ENCODE measurements at regions not wholly inside any gene's neighbourhood (a gene's known extent, or its start where the extent isn't known, plus 50 kb on each side); places are given as distances from the start of the nearest gene placed in this dataset.
A peak's percentile ranks its signal among the peaks of the same experiment; 100 is the strongest.

DNA sequence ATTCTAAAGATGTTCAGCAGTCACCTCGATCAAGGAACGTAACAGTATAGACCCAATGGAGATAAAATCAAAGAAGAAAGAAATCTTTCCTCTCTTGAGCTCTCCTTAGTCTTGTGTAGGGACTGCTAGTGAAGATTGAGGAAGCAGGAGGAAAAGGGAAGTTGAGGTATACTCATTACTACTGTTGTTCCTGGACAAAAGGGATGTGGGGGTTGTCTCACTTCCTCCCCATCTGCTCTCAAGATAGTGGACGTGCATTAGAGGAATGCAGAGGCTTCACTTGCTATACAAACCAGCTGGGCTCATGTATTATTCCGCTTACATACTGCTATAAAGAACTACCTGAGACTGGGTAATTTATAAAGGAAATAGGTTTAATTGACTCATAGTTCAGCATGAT lies 208.9 kb upstream of the ARHGEF9 start:
- TF ChIP-seq POLR2A (IDR thresholded peaks at IDR 0.05; ENCODE audit: low read length) (no peak), GATA1 (IDR thresholded peaks at IDR 0.05; ENCODE audit: low read depth, low read length) (no peak)
- no peak for DNase-seq

DNA sequence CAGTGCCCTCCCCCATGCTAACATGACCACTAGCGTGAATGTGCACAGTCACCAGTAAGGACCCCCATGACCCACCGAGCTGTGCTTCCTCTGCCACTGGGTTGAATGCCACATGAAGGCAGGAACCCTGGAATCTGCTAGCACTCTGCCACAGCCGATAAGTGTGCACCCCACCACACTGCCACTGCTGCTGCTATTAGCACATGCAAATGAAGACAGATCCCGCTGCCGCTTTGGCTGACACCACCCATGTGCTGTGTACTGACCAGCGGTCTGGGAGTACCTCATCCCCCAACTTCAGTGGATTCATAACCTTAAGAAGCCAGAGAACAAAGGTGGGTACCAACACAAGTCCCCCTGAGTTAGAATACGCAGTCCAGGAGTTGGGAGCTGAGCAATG lies 200.9 kb upstream of the ARHGEF9 start:
- TF ChIP-seq GATA1 (IDR thresholded peaks at IDR 0.05; ENCODE audit: low read depth, low read length) (no peak), POLR2A (IDR thresholded peaks at IDR 0.05; ENCODE audit: low read length) (no peak)
- DNase-seq, result no peak

DNA sequence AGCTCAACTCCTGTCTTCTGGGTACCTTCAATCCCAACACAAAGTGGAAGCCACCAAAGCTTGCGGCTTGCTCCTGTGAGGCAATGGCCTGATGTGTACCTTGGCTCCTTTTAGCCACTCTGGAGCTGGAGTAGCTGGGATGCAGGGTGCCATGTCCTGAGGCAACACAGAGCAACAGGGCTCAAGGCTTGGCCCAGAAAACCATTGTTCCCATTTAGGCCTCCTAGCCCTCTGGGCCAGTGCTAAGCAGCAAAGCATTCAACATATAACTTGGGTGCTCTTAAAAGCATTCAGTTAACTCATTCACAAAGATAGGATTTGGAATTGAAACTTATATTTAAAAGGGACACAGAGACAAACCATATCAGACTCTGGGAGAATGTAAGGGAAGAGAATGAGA lies 194.5 kb upstream of the ARHGEF9 start:
- DNase-seq, result no peak
- TF ChIP-seq GATA1 (IDR thresholded peaks at IDR 0.05; ENCODE audit: low read depth, low read length), result no peak
- no peak for TF ChIP-seq POLR2A (IDR thresholded peaks at IDR 0.05; ENCODE audit: low read length)

DNA sequence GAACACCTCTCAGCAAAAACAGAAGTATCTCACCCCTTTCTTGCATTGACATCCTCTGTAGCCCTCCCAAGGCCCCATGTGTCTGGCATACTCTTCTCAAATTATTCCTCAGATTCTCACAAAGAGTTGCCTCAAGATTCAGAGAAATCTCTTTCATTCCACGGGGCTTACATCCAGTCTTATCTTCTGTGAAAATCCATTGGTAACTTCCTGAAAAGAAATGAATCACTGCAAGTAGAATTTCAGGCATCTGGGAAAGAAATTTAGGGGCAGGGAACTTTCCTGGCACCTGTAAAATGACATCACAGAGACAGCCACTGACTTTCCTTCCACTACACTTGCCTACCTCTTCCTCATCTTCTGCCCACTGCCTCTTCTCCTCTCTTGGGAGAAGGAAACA lies 182.5 kb upstream of the ARHGEF9 start:
- TF ChIP-seq GATA1 (IDR thresholded peaks at IDR 0.05; ENCODE audit: low read depth, low read length) (no peak), POLR2A (IDR thresholded peaks at IDR 0.05; ENCODE audit: low read length) (no peak)
- no peak for DNase-seq

DNA sequence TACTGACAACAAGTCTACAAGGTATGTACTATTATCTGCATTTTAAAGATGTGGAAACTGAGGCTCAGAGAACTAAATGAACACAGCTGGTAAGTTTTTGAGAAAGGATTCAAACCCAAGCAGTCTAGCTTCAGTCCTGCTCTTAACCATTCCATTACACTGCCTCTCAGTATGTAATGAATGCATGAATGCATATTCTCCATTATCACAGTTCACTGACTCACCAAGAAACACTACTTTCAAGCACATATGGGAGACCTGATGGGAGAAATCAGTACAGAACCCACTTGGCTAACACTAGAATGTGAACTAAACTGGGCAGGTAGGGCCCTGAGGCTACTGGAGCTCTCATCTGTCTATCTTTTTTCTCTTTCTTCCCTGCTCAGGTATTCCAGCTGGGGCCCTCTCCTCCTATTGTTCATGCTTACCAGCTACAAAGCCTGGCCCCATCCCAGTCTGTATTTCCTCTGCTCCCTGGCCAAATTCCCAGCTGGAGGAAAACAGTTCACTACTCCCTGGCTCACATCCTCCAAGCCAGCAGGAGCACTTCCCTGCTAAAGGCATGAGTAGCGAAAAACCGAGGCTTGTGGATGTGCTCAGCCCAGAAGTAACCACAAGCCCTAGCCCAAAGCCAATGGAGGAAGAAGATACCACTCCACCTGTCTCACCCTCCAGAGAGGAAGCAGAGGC lies 178.2 kb upstream of the ARHGEF9 start:
- no peak for DNase-seq
- TF ChIP-seq POLR2A (IDR thresholded peaks at IDR 0.05; ENCODE audit: low read length) (no peak), GATA1 (IDR thresholded peaks at IDR 0.05; ENCODE audit: low read depth, low read length) (no peak)

DNA sequence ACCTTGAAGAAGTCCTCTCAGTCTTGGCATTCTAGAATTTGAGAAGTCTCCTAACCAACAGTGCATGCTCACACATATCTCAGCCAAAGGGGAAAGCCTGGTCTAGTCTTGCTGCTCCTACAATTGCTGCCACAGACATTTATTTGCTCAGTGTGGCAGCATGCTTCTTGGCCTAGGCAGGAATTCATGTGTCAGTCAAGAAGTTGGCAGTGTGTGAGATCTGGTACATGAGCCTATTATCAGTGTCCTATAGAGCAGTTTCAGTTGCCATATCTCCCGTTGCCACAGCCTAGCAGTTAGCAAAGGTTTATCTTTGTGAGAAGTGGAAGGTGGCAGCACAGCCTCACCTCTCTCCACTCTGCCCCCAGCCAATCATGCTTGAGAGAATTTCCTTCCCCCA lies 176.9 kb upstream of the ARHGEF9 start:
- DNase-seq, result no peak

DNA sequence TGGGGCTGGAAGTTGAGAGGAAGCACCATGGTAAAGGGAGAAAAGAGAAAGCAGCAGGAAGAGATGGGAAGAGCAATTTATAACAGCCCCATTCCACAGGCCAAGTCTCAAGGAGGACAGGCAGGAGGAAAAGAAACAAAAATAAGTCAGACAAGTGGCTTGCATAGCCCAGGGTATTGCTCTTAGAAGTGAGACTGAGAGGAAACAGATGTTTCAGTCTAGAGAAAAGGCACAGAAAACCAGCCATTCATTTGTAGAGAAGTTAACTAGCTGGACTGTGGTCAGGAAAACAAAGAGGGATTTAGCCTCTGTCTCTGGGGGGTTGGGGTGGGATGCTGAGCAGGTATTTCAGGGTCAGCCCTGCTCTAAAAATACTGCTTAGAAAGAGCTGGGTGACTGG lies 175.0 kb upstream of the ARHGEF9 start:
- no peak for TF ChIP-seq GATA1 (IDR thresholded peaks at IDR 0.05; ENCODE audit: low read depth, low read length)
- no peak for TF ChIP-seq POLR2A (IDR thresholded peaks at IDR 0.05; ENCODE audit: low read length)
- DNase-seq, result no peak

More for the DNA sequence above, 176.9 kb upstream of the ARHGEF9 start:
- no peak for TF ChIP-seq GATA1 (IDR thresholded peaks at IDR 0.05; ENCODE audit: low read depth, low read length)
- TF ChIP-seq POLR2A (IDR thresholded peaks at IDR 0.05; ENCODE audit: low read length), result no peak

DNA sequence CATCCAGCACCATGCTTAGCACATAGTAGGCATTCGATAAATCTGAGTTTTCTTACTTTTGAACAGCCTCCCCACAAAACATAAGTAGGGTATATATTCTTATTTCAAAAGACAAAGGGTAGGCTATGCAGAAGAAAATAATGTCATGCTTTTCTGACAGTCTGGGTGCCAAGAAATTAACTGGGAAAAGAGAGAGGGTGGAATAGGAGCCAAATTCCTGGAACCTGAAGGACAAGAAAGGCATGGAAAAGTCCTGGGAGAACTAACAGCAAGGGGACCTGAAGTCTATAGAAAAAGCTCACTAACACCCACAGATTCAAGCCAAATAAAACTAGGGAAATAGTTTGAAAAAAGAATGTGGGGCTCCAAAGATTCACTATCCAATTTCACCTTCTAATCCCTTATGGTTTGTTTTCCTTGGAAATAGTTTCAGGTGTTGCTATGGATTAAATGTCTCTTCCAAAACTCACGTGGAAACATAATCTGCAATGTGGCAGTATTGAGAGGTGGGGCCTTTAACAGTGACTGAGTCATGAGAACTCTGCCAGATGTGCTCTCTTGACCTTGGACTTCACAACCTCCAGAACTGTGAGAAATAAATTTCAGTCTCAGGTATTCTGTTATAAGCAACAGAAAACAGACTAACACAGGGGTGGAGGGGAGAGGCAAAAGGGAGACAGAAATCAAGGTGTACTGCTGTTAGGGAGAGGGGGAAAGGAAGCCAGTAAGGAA lies 173.3 kb upstream of the ARHGEF9 start:
- DNase-seq, result no peak
- TF ChIP-seq POLR2A (IDR thresholded peaks at IDR 0.05; ENCODE audit: low read length), result no peak
- TF ChIP-seq GATA1 (IDR thresholded peaks at IDR 0.05; ENCODE audit: low read depth, low read length), result no peak

DNA sequence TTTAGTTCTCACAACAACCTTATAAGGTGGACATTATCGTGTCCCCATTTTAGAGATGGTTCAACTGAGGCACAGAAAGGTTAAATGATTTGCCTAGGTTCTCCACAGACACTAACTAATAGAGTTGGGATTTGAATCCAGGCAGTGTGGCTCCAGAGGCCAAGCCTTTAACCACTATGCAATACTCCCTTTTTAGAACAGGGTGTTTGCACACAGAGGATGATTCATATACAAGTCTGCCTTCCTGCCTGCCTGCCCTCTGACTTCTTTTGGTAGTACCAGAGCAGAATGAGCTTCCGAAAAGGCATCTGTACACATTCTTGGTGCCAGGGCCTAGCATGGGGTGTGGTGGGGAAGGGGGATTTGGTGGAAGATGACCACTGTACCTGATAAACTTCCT lies 150.8 kb upstream of the ARHGEF9 start:
- no peak for DNase-seq
- no peak for TF ChIP-seq POLR2A (IDR thresholded peaks at IDR 0.05; ENCODE audit: low read length)
- no peak for TF ChIP-seq GATA1 (IDR thresholded peaks at IDR 0.05; ENCODE audit: low read depth, low read length)

DNA sequence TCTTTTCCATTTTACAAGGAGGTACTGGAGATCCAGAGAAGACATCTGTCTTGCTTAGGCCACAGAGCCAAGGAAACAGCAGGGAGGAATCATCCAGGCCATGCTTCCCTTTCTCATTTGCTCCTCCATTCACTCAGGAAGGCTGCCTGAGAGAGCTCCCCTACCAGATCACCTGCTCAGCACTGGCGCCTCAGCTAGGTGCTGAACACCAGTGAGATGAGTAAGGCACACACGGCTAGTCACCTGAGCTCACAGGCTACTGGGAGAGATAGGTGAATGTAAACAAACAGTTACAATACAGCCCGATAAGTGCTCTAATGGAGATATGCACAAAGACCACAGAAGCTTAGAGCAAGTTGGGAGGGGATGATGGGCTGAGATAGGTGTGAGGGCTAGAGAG lies 149.8 kb upstream of the ARHGEF9 start:
- TF ChIP-seq POLR2A (IDR thresholded peaks at IDR 0.05; ENCODE audit: low read length) (no peak), GATA1 (IDR thresholded peaks at IDR 0.05; ENCODE audit: low read depth, low read length) (no peak)
- DNase-seq, result no peak

DNA sequence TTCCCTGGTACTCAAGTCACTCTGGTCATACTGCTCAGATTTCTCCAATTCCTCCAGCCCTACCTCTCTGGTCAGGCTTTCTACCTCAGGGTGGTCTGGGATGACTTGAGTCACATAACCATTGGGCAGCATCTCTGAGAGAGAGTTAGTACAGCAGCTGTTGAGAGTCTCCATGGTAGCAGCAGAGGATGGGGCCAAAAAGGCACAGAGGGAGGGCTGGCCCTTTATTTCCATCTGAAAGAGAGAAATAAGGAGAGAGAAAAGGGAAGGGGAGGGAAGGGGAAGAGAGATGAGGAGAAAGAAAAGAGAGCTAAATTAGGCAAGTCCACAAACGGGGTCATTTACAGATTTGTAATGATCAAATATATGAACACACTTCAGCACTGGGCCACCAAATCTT lies 149.1 kb upstream of the ARHGEF9 start:
- TF ChIP-seq GATA1 (IDR thresholded peaks at IDR 0.05; ENCODE audit: low read depth, low read length), result no peak
- TF ChIP-seq POLR2A (IDR thresholded peaks at IDR 0.05; ENCODE audit: low read length), result no peak

DNA sequence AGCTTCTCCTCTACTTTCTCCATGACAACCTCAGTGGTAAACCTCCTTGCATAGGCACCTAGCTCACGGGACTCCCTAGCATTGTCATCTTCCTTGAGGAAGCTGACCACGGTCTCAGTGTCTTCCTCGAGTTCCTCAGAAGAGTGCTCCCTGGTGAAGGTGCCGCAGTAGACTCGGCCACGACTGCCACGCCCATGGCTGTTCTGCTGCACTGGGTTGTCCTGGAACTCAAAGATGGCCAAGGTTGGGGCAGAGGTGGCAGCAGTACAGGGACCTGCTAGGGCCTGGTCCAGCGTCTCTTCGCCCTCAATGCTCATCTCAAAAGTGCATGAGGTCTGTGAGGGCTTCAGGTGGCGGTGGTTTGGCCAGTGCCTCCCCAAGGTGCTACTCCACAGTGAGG lies 147.9 kb upstream of the ARHGEF9 start:
- DNase-seq, result no peak
- TF ChIP-seq POLR2A (IDR thresholded peaks at IDR 0.05; ENCODE audit: low read length) (no peak), GATA1 (IDR thresholded peaks at IDR 0.05; ENCODE audit: low read depth, low read length) (no peak)

More for the DNA sequence above, 149.1 kb upstream of the ARHGEF9 start:
- DNase-seq, result no peak

DNA sequence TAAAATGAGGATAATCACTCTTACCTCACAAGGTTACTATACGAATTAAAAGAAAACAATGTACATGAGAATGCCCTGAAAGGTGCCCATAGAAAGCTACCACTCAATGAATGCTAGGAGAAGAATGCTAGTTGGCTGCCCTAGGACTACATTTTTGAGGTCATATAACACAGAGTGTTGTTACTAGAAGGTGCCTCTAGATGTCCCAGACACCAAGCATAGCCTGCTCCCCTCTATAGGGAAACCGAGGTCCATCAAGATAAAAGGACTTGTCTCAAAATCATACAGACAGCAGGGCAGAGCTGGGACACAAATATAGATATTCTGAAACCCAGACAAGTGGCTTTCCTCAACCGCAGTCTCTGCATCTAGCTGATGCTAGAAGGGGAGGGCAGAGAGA lies 147.0 kb upstream of the ARHGEF9 start:
- no peak for DNase-seq

DNA sequence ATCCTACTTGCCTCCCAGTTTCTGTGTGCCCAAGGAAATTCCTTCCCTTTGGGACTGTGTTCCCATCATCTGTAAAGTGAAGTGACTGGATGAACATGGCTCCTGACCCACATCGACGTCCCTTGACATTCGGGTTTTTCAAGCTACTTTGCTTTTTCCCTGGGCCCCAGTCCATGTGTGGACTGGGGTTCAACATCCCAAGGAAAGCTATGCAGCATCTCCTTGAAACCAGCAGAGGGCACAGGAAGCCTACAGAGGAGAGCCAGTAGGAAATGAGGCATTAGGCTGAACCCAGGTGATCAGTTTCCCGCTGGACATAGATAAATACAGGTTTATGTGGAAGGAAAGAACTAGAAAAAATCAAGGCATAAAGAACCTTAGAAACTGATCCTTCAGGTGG lies 145.1 kb upstream of the ARHGEF9 start:
- TF ChIP-seq GATA1 (IDR thresholded peaks at IDR 0.05; ENCODE audit: low read depth, low read length), result no peak
- no peak for TF ChIP-seq POLR2A (IDR thresholded peaks at IDR 0.05; ENCODE audit: low read length)
- peak in 1 of 2 experiments; percentile 0 for DNase-seq

More for the DNA sequence above, 147.0 kb upstream of the ARHGEF9 start:
- no peak for TF ChIP-seq POLR2A (IDR thresholded peaks at IDR 0.05; ENCODE audit: low read length)
- no peak for TF ChIP-seq GATA1 (IDR thresholded peaks at IDR 0.05; ENCODE audit: low read depth, low read length)

DNA sequence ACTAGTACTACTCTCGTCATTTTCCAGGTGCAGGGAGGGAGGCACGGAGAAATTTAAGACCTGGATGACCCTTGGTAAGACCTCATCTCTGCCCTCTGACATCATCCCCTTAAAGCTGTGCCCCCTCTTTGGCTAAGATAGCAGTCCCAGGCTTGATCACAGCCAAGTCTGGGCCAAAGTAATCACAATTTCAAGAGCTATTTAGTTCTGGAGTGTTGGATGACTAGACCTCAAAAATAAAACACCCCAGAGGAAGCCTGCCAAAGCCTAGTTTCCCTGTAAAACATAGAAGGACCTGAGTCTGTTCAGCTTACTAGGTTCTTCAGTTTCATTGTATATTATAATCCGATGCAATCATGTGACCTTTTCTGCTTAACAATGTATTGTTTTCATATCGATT lies 144.6 kb upstream of the ARHGEF9 start:
- no peak for TF ChIP-seq POLR2A (IDR thresholded peaks at IDR 0.05; ENCODE audit: low read length)
- no peak for TF ChIP-seq GATA1 (IDR thresholded peaks at IDR 0.05; ENCODE audit: low read depth, low read length)
- no peak for DNase-seq

Measured in erythroblast (primary cell).